ENCODE measurements at regions not wholly inside any gene's neighbourhood (a gene's known extent, or its start where the extent isn't known, plus 50 kb on each side); places are given as distances from the start of the nearest gene placed in this dataset.

GRCh38 chr17:79374807-79375206, 236.0 kb downstream of the RBFOX3 start:
- Histone ChIP-seq H2AFZ (ENCODE audit: low read length) (no peak overlapping the region), H3K36me3 (ENCODE audit: insufficient read depth, low read length) (no peaks in the 10 kb centered on the region), H3F3A (ENCODE audit: low read depth) (no peaks in the 10 kb centered on the region), H3K4me3 (ENCODE audit: low read length, poor library complexity, severe bottlenecking) (no peak overlapping the region), H3K27me3 (ENCODE audit: insufficient read depth, low read length, poor library complexity, severe bottlenecking) (no peaks in the 10 kb centered on the region), H3K9me3 (ENCODE audit: insufficient read depth, low read depth, low read length) (no peaks in the 10 kb centered on the region), H3K79me2 (ENCODE audit: insufficient read depth, low read length) (no peaks in the 10 kb centered on the region), H3K9ac (ENCODE audit: low read depth, low read length, poor library complexity, severe bottlenecking) (no peak overlapping the region), H3K9me2 (replicated peaks; ENCODE audit: low read depth, low read length) (no peaks in the 10 kb centered on the region), H4K20me1 (ENCODE audit: insufficient read depth, low read length, poor library complexity, severe bottlenecking) (no peaks in the 10 kb centered on the region), H3K4me1 (ENCODE audit: insufficient read depth, low read length, poor library complexity, severe bottlenecking) (no peaks in the 10 kb centered on the region), H3K4me2 (ENCODE audit: low read depth, low read length, poor library complexity, severe bottlenecking) (no peak overlapping the region)
- no peak for TF ChIP-seq CTCF (conservative IDR thresholded peaks at IDR 0.05; ENCODE audit: low read length)
- no peak for TF ChIP-seq EZH2phosphoT487 (IDR thresholded peaks at IDR 0.05; ENCODE audit: borderline replicate concordance)

GRCh38 chr17:79374087-79374689, 236.7 kb downstream of the RBFOX3 start:
- no peaks in the 10 kb centered on the region for H3K79me2 ChIP-seq (ENCODE audit: insufficient read depth, low read length)
- H3K4me3 ChIP-seq (ENCODE audit: low read length, poor library complexity, severe bottlenecking), result no peak overlapping the region
- H3K4me1 ChIP-seq (ENCODE audit: insufficient read depth, low read length, poor library complexity, severe bottlenecking), result no peaks in the 10 kb centered on the region
- H3K36me3 ChIP-seq (ENCODE audit: insufficient read depth, low read length), result no peaks in the 10 kb centered on the region
- no peak overlapping the region for H3K4me2 ChIP-seq (ENCODE audit: low read depth, low read length, poor library complexity, severe bottlenecking)
- no peak for TF ChIP-seq CTCF (conservative IDR thresholded peaks at IDR 0.05; ENCODE audit: low read length)
- no peak for TF ChIP-seq EZH2phosphoT487 (IDR thresholded peaks at IDR 0.05; ENCODE audit: borderline replicate concordance)
- no peaks in the 10 kb centered on the region for H3K9me3 ChIP-seq (ENCODE audit: insufficient read depth, low read depth, low read length)
- H3K9me2 ChIP-seq (replicated peaks; ENCODE audit: low read depth, low read length), result no peaks in the 10 kb centered on the region
- no peak overlapping the region for H3K9ac ChIP-seq (ENCODE audit: low read depth, low read length, poor library complexity, severe bottlenecking)
- H2AFZ ChIP-seq (ENCODE audit: low read length), result no peak overlapping the region
- no peaks in the 10 kb centered on the region for H3K27me3 ChIP-seq (ENCODE audit: insufficient read depth, low read length, poor library complexity, severe bottlenecking)
- H4K20me1 ChIP-seq (ENCODE audit: insufficient read depth, low read length, poor library complexity, severe bottlenecking), result no peaks in the 10 kb centered on the region
- H3F3A ChIP-seq (ENCODE audit: low read depth), result no peaks in the 10 kb centered on the region

- H3K27me3 ChIP-seq (ENCODE audit: insufficient read depth, low read length, poor library complexity, severe bottlenecking), result no peaks in the 10 kb centered on the region
- H3K9ac ChIP-seq (ENCODE audit: low read depth, low read length, poor library complexity, severe bottlenecking), result no peak overlapping the region
- no peaks in the 10 kb centered on the region for H3K9me2 ChIP-seq (replicated peaks; ENCODE audit: low read depth, low read length)
- no peaks in the 10 kb centered on the region for H4K20me1 ChIP-seq (ENCODE audit: insufficient read depth, low read length, poor library complexity, severe bottlenecking)
- H3F3A ChIP-seq (ENCODE audit: low read depth), result no peaks in the 10 kb centered on the region
- TF ChIP-seq CTCF (conservative IDR thresholded peaks at IDR 0.05; ENCODE audit: low read length) (no peak), EZH2phosphoT487 (IDR thresholded peaks at IDR 0.05; ENCODE audit: borderline replicate concordance) (no peak)
- no peaks in the 10 kb centered on the region for H3K9me3 ChIP-seq (ENCODE audit: insufficient read depth, low read depth, low read length)
- H3K36me3 ChIP-seq (ENCODE audit: insufficient read depth, low read length), result no peaks in the 10 kb centered on the region
- H3K4me3 ChIP-seq (ENCODE audit: low read length, poor library complexity, severe bottlenecking), result no peak overlapping the region
- no peak overlapping the region for H2AFZ ChIP-seq (ENCODE audit: low read length)
- H3K4me2 ChIP-seq (ENCODE audit: low read depth, low read length, poor library complexity, severe bottlenecking), result no peak overlapping the region
- no peaks in the 10 kb centered on the region for H3K79me2 ChIP-seq (ENCODE audit: insufficient read depth, low read length)
- H3K4me1 ChIP-seq (ENCODE audit: insufficient read depth, low read length, poor library complexity, severe bottlenecking), result no peaks in the 10 kb centered on the region
These were observed 238.2 kb downstream of the RBFOX3 start for GRCh38 chr17:79372470-79373238.
